ENCODE measurements at regions not wholly inside any gene's neighbourhood (a gene's known extent, or its start where the extent isn't known, plus 50 kb on each side); places are given as distances from the start of the nearest gene placed in this dataset.
"Not testable (repeated sequence)": the region's sequence is repeated elsewhere in the genome, so short reads cannot be mapped to it uniquely, and the experiment has no call there.

- no peak for DNase-seq
Observed at GRCh38 chrX:35622601-35623000, 175.5 kb upstream of the MAGEB16 start.

DNA sequence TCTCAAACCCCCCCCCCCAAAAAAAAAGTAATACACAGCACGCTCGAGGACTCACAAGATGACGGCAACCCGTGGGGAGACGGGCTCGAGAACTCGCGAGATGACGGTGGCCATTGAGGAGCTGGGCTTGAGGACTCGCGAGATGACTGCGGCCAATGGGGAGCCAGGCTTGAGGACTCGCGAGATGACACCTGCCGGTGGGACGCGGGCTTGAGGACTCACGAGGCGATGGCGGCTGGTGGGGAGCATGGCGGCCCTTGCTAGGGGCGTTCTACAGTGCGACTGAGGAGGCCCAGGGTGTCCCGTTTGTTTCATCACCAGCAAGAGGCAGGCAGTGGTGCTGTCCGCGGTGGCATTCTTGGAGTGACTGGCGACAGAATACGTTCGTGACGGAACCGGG lies 172.4 kb upstream of the MAGEB16 start:
- DNase-seq, result no peak

DNA sequence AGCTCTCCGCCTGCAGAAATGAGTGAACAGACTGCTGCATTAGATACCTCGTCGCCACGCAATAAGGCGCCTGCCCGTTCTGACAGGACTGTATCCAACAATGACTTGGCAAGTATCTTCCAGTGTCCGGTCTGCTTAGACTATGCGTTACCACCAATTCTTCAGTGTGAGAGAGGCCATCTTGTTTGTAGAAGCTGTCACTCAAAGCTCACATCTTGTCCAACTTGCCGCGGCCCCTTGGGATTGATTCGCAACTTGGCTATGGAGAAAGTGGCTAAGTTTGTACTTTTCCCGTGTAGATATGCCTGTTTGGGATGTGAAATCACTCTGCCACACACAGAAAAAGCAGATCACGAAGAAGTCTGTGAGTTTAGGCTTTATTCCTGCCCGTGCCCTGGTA lies 172.0 kb upstream of the MAGEB16 start:
- no peak for DNase-seq

DNA sequence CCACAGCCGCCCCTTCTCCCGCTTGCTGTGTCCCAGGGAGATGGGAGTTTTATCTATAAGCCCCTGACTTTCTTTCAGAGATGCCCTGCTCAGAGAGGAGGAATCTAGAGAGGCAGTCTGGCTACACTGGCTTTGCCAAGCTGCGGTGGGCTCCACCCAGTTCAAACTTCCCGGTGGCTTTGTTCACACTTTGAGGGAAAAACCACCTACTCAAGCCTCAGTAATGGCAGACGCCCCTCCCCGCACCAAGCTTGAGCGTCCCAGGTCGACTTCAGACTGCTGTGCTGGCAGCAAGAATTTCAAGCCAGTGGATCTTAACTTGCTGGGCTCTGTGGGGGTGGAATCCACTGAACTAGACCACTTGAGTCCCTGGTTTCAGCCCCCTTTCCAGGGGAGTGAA lies 162.2 kb upstream of the MAGEB16 start:
- not testable (repeated sequence) for DNase-seq

GRCh38 chrX:35664833-35665232 lies 133.3 kb upstream of the MAGEB16 start:
- peak; percentile 4 for DNase-seq

GRCh38 chrX:35665311-35665710 lies 132.8 kb upstream of the MAGEB16 start:
- DNase-seq, result no peak

- DNase-seq, result no peak
Observed at GRCh38 chrX:35670889-35671288, 127.3 kb upstream of the MAGEB16 start.

DNA sequence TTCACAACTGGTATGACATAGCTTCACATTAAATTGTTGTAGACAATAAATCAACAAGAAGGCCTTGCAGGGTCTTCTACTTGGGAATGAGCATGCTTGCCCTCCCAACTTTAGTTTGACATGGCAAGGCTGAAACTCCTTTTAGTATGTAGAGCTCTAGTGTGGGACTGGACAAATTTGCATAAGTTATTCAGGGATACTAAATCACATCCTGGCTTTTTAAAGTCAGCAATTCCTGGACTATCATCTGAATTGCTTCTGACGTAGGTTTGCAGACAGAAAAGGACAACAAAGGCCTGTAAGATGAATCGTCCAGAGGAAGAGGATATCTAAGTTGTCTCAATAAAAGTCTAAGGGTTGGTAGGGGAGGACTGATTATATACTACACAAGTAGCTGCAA lies 123.0 kb upstream of the MAGEB16 start:
- DNase-seq, result no peak

DNA sequence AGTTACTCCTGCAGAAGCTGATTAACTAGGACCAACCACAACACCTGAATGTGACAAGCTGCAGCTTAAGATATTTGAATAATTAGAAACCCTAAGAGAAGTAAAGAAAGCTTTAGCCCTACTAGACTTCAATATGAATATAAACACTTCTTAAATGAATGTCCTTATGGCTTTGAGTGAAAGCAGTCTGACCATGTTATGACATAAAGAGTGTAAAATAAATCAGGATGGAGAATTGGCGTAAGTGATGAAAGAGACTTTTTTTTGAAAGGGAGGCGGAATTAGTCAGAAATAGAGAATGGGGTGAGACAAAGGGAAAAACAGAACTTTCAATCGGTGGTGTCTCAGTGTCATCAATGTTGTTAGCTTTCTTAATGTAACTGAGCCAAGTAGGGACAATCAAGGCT lies 117.2 kb upstream of the MAGEB16 start:
- DNase-seq, result no peak

GRCh38 chrX:35682476-35682875 lies 115.7 kb upstream of the MAGEB16 start:
- no peak for DNase-seq

- DNase-seq, result no peak
Observed at GRCh38 chrX:35696760-35697234, 101.3 kb upstream of the MAGEB16 start.

- no peak for DNase-seq
Observed at GRCh38 chrX:35699642-35700041, 98.5 kb upstream of the MAGEB16 start.

DNA sequence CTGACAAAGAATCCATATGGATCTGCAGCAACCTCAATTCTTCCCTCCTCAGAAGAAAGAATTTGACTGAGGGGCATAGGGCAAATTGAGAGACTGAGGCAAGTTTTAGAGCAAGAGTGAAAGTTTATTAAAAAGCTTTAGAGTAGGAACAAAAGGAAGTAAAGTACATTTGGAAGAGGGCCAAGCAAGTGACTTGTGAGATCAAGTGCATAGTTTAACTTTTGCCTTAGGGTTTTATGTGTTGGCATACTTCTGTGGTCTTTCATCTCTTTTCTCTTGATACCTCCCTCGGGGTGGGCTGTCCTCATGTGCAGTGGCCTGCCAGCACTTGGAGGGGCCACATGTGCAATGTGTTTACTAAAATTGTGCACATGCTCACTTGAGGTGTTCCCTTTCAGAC lies 98.0 kb upstream of the MAGEB16 start:
- DNase-seq, result no peak

DNA sequence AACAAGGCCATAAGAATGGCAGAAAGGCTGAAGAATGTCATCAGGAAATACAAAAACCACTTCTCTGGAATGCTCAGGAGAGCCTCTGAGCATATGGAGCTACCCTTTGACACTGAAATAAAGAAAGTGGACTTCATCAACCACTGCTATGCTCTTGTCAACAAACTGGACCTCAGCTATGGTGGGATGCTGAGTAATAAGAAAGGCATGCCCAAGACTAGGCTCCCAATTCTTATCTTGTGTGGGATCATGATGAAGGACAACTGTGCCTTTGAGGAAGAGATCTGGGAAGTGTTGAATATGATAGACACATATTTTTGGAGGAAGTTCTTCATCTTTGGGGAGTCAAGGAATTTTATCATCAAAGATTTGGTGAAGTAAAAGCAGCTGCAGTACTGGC lies 86.9 kb upstream of the MAGEB16 start:
- no peak for DNase-seq

DNA sequence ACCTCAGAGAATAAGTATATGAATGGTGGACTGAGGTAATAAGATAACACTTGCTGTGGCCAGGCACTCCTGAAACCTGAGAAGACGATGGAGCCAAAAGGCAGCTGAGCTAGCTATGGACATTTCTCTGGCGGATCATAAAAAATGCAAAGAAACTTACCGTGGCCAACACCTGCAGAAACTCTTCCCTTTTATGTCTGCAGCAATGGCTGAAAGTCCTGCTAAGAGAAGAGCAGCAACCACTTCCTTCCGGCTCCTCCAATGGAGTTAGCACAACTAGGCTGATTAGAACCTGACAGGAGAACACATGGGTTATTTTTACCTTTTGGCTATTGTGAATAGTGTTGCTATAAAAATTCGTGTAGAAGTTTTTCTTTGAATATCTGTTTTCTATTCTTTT lies 76.0 kb upstream of the MAGEB16 start:
- DNase-seq, result no peak

GRCh38 chrX:35726176-35726575 lies 72.0 kb upstream of the MAGEB16 start:
- DNase-seq, result no peak

- DNase-seq, result no peak
Observed at GRCh38 chrX:35728481-35728880, 69.7 kb upstream of the MAGEB16 start.

DNA sequence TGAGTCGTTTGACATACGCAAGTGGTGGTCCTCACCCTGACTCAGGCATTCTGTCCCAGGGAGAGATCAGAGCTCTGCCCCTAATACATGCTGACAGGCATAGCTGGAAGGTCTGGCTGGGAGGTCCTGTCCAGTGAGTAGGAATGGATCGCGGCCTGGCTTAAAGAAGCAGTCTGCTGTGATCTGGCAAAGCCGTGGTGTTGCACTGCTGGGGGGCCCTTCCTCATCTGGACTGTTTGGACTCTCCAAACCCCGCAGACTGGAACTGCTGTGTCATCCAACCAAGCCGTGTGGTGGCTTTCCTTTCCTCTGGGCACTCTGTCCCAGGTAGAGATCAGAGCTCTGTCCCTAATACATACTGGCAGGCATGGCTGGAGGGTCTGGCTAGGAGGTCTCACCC lies 64.3 kb upstream of the MAGEB16 start:
- no peak for DNase-seq

GRCh38 chrX:35741142-35741541 lies 57.0 kb upstream of the MAGEB16 start:
- DNase-seq, result no peak

DNA sequence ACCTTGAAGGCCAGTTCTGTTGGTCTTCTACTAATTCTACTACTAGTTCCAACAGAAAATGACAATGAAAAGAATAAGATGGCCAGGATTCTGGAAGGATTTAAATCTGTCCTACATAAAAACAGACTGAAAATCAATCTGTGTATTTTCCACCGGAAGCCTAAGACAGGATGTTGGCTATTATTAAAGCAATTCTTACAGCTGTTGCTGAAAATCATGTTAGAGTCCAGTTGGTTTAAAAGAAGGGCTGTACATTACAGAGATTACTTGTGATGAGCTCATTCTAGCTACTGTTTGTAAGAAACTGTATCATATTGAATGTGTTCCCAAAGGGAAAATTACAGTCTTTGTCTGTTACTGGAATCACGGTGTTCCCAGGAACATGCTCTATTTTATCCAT lies 54.8 kb upstream of the MAGEB16 start:
- DNase-seq, result no peak

Measured in NCI-H774 (cell line).